ENCODE measurements at regions not wholly inside any gene's neighbourhood (a gene's known extent, or its start where the extent isn't known, plus 50 kb on each side); places are given as distances from the start of the nearest gene placed in this dataset.

- Mint-ChIP-seq H3K4me1 (no peaks in the 10 kb centered on the region), H3K9me3 (peaks cover 0 to 7% of the 10 kb centered on the region in 2 donors), H3K27me3 (ENCODE audit: low read depth in 2 of 2) (no peaks in the 10 kb centered on the region), H3K36me3 (no peaks in the 10 kb centered on the region), H3K4me3 (no peak overlapping the region), H3K27ac (no peak overlapping the region)
- DNase-seq (no peak), ATAC-seq (no peak)
- no peaks in the 10 kb centered on the region for H3K36me3 ChIP-seq (ENCODE audit: control insufficient read depth, insufficient read depth, low read length)
- no peak overlapping the region for H3K27ac ChIP-seq (ENCODE audit: low read length)
- WGBS (ENCODE audit: insufficient coverage), result 39% methylated on average over 3 of the region's 3 CpGs
- TF ChIP-seq, protein P1, sequence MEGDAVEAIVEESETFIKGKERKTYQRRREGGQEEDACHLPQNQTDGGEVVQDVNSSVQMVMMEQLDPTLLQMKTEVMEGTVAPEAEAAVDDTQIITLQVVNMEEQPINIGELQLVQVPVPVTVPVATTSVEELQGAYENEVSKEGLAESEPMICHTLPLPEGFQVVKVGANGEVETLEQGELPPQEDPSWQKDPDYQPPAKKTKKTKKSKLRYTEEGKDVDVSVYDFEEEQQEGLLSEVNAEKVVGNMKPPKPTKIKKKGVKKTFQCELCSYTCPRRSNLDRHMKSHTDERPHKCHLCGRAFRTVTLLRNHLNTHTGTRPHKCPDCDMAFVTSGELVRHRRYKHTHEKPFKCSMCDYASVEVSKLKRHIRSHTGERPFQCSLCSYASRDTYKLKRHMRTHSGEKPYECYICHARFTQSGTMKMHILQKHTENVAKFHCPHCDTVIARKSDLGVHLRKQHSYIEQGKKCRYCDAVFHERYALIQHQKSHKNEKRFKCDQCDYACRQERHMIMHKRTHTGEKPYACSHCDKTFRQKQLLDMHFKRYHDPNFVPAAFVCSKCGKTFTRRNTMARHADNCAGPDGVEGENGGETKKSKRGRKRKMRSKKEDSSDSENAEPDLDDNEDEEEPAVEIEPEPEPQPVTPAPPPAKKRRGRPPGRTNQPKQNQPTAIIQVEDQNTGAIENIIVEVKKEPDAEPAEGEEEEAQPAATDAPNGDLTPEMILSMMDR (IDR thresholded peaks at IDR 0.05), result no peak
- no peaks in the 10 kb centered on the region for H3K4me1 ChIP-seq (ENCODE audit: control insufficient read depth, insufficient read depth, low read length)
- H3K9me3 ChIP-seq (ENCODE audit: control insufficient read depth, insufficient read depth, low read length), result no peaks in the 10 kb centered on the region
- no peak overlapping the region for H3K4me3 ChIP-seq (ENCODE audit: low read length)
- no peaks in the 10 kb centered on the region for H3K27me3 ChIP-seq (ENCODE audit: control insufficient read depth, insufficient read depth, low read length)
- intact Hi-C loops (cut with micrococcal nuclease), result no loop called here
These were observed 325.1 kb upstream of the ERCC4 start for GRCh38 chr16:13594823-13595222.

DNA sequence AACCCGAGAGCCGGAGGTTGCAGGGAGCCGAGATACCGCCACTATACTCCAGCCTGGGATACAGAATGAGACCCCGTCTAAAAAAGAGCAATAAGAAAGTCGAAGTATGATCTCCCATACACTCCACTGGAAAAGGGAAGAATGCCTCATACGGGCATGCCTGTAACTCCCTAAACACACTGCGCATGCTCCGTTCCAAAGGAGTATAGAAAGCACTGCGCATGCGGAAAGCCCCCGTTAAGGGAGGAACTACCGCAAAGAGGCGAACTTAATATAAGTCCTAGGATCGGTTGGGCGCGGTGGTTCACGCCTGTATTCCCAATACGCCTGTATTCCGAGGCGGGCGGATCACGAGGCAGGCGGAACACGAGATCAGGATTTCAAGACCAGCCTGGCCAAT lies 313.1 kb upstream of the ERCC4 start:
- peaks cover 2 to 4% of the 10 kb centered on the region in 2 donors for H3K9me3 Mint-ChIP-seq
- DNase-seq, result no peak
- Histone ChIP-seq H3K4me3 (ENCODE audit: low read length) (no peak overlapping the region), H3K36me3 (ENCODE audit: control insufficient read depth, insufficient read depth, low read length) (no peaks in the 10 kb centered on the region), H3K27me3 (ENCODE audit: control insufficient read depth, insufficient read depth, low read length) (no peaks in the 10 kb centered on the region), H3K27ac (ENCODE audit: low read length) (no peak overlapping the region), H3K4me1 (ENCODE audit: control insufficient read depth, insufficient read depth, low read length) (no peaks in the 10 kb centered on the region), H3K9me3 (ENCODE audit: control insufficient read depth, insufficient read depth, low read length) (no peaks in the 10 kb centered on the region)
- 92% methylated on average over 25 of the region's 25 CpGs for WGBS (ENCODE audit: insufficient coverage)
- no peak for ATAC-seq
- no peak overlapping the region for H3K27ac Mint-ChIP-seq
- intact Hi-C loops (cut with micrococcal nuclease), result no loop called here
- H3K4me1 Mint-ChIP-seq, result no peaks in the 10 kb centered on the region
- H3K27me3 Mint-ChIP-seq (ENCODE audit: low read depth in 2 of 2), result no peaks in the 10 kb centered on the region
- H3K36me3 Mint-ChIP-seq, result no peaks in the 10 kb centered on the region
- TF ChIP-seq, protein P1 (IDR thresholded peaks at IDR 0.05), result no peak
- no peak overlapping the region for H3K4me3 Mint-ChIP-seq

DNA sequence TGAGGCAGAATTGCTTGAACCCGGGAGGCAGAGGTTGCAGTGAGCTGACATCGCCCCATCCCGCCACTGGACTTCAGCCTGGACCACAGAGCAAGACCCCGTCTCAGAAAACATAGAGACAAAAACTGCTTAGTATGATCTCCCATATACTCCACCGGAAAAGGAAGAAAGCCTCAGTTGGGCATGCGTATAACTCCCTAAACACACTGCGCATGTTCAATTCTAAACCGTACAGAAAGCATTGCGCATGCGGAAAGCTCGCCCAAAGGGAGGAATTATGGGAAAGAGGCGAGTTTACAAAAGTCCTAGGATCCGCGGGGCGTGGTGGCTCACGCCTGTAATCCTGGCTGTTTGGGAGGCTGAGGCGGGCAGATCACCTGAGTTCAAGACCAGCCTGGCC lies 312.7 kb upstream of the ERCC4 start:
- no peaks in the 10 kb centered on the region for H3K4me1 ChIP-seq (ENCODE audit: control insufficient read depth, insufficient read depth, low read length)

GRCh38 chr16:13611596-13611995 lies 308.4 kb upstream of the ERCC4 start:
- DNase-seq, result no peak
- Mint-ChIP-seq H3K36me3 (no peaks in the 10 kb centered on the region), H3K4me3 (no peak overlapping the region), H3K27me3 (ENCODE audit: low read depth in 2 of 2) (peaks cover 0 to 5% of the 10 kb centered on the region in 2 donors), H3K9me3 (peaks cover 3 to 7% of the 10 kb centered on the region in 2 donors), H3K4me1 (no peaks in the 10 kb centered on the region), H3K27ac (no peak overlapping the region)
- H3K4me3 ChIP-seq (ENCODE audit: low read length), result no peak overlapping the region
- no peaks in the 10 kb centered on the region for H3K9me3 ChIP-seq (ENCODE audit: control insufficient read depth, insufficient read depth, low read length)
- WGBS (ENCODE audit: insufficient coverage), result 47% methylated on average over 7 of the region's 7 CpGs
- no peaks in the 10 kb centered on the region for H3K27me3 ChIP-seq (ENCODE audit: control insufficient read depth, insufficient read depth, low read length)
- H3K4me1 ChIP-seq (ENCODE audit: control insufficient read depth, insufficient read depth, low read length), result no peaks in the 10 kb centered on the region
- intact Hi-C loops (cut with micrococcal nuclease), result no loop called here
- ATAC-seq, result no peak
- H3K27ac ChIP-seq (ENCODE audit: low read length), result no peak overlapping the region
- TF ChIP-seq, protein P1 (IDR thresholded peaks at IDR 0.05), result no peak
- no peaks in the 10 kb centered on the region for H3K36me3 ChIP-seq (ENCODE audit: control insufficient read depth, insufficient read depth, low read length)

More for the DNA sequence above, 312.7 kb upstream of the ERCC4 start:
- TF ChIP-seq, protein P1 (IDR thresholded peaks at IDR 0.05), result no peak
- 89% methylated on average over 16 of the region's 17 CpGs for WGBS (ENCODE audit: insufficient coverage)
- Histone ChIP-seq H3K27ac (ENCODE audit: low read length) (no peak overlapping the region), H3K36me3 (ENCODE audit: control insufficient read depth, insufficient read depth, low read length) (no peaks in the 10 kb centered on the region), H3K4me3 (ENCODE audit: low read length) (no peak overlapping the region), H3K27me3 (ENCODE audit: control insufficient read depth, insufficient read depth, low read length) (no peaks in the 10 kb centered on the region), H3K9me3 (ENCODE audit: control insufficient read depth, insufficient read depth, low read length) (no peaks in the 10 kb centered on the region)
- intact Hi-C loops (cut with micrococcal nuclease), result no loop called here
- Mint-ChIP-seq H3K27me3 (ENCODE audit: low read depth in 2 of 2) (no peaks in the 10 kb centered on the region), H3K4me3 (no peak overlapping the region), H3K27ac (no peak overlapping the region), H3K9me3 (peaks cover 2 to 4% of the 10 kb centered on the region in 2 donors), H3K4me1 (no peaks in the 10 kb centered on the region), H3K36me3 (no peaks in the 10 kb centered on the region)
- DNase-seq (no peak), ATAC-seq (no peak)

Measured in natural killer cell (primary cell).